Prostate gland (tissue), 2 donors: ENCODE measurements at regions not wholly inside any gene's neighbourhood (a gene's known extent, or its start where the extent isn't known, plus 50 kb on each side); places are given as distances from the start of the nearest gene placed in this dataset.

Experiments
- POLR2AphosphoS5 ChIP-seq: sonication (generic); formaldehyde crosslinking; IDR thresholded peaks from one replicate; pipeline ENCODE4 v1.6.1; 2017; ENCODE audit warnings: antibody characterized with exemption
- TF ChIP-seq, protein P1 (sequence below), 4 experiments: fragments of 200-600 bp in 2 of 4; fragments of 450-650 bp in 2 of 4; sonication (generic) in 2 of 4; IDR thresholded peaks; 1 replicate in 3 of 4; 2 replicates in 1 of 4; pipeline ENCODE4 v1.5.1; 2016 to 2019; ENCODE audit warnings: antibody characterized with exemption in 4 of 4, mild to moderate bottlenecking in 2 of 4, moderate library complexity in 2 of 4

GRCh38 chr10:3292636-3293035 lies 120.1 kb upstream of the PITRM1 start:
- TF ChIP-seq, protein P1, sequence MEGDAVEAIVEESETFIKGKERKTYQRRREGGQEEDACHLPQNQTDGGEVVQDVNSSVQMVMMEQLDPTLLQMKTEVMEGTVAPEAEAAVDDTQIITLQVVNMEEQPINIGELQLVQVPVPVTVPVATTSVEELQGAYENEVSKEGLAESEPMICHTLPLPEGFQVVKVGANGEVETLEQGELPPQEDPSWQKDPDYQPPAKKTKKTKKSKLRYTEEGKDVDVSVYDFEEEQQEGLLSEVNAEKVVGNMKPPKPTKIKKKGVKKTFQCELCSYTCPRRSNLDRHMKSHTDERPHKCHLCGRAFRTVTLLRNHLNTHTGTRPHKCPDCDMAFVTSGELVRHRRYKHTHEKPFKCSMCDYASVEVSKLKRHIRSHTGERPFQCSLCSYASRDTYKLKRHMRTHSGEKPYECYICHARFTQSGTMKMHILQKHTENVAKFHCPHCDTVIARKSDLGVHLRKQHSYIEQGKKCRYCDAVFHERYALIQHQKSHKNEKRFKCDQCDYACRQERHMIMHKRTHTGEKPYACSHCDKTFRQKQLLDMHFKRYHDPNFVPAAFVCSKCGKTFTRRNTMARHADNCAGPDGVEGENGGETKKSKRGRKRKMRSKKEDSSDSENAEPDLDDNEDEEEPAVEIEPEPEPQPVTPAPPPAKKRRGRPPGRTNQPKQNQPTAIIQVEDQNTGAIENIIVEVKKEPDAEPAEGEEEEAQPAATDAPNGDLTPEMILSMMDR (IDR thresholded peaks at IDR 0.05), result no peak
- no peak for TF ChIP-seq POLR2AphosphoS5
